Mammary epithelial cell (primary cell): ENCODE measurements at regions not wholly inside any gene's neighbourhood (a gene's known extent, or its start where the extent isn't known, plus 50 kb on each side); places are given as distances from the start of the nearest gene placed in this dataset.

Experiments used
- EZH2 ChIP-seq: IDR thresholded peaks from 2 replicates; pipeline ENCODE4 v1.6.1; 2012; ENCODE audit warnings: low read length, inconsistent platforms, borderline replicate concordance
- TF ChIP-seq, protein P1 (sequence below), 2 donors: IDR thresholded peaks in 1 of 2; conservative IDR thresholded peaks in 1 of 2; 2 replicates each; pipeline ENCODE4 v1.5.1; 2011 to 2012; ENCODE audit warnings: inconsistent platforms in 2 of 2, low read length in 2 of 2, mild to moderate bottlenecking in 2 of 2, control low read depth in 1 of 2, low read depth in 1 of 2; ENCODE audit not compliant: insufficient read depth in 1 of 2; ENCODE audit errors: extremely low read depth in 1 of 2

DNA sequence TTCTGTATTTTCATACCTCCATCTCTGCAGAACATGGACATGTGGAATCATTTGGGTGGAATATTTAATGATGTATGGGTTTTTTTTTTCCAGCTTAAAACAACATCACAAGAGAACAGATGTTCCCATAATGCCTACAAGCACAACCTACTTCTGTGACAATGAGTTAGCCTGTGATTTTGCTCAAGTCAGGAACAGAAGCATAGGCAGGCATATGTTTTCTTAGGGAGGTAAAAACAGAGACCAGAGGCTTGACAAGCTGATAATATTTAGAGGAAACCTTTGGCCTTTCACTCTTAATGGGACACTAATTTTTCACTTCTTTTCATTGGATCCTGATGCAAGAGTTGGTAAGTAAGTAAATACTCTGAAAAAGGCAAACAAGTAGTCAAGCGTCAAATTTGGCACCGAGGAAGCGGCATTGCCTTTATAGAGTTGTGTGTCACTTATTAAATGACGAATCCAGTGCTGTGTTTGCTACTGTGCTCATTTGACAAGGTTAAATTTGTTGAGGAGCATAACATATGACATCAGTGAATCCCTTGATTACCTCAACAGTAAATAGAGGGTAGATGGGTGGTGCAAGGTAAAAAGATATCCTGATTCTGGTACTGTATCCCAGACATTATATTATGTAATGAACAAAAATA, 66.7 kb upstream of the RBMS3 start:
- TF ChIP-seq, protein P1, sequence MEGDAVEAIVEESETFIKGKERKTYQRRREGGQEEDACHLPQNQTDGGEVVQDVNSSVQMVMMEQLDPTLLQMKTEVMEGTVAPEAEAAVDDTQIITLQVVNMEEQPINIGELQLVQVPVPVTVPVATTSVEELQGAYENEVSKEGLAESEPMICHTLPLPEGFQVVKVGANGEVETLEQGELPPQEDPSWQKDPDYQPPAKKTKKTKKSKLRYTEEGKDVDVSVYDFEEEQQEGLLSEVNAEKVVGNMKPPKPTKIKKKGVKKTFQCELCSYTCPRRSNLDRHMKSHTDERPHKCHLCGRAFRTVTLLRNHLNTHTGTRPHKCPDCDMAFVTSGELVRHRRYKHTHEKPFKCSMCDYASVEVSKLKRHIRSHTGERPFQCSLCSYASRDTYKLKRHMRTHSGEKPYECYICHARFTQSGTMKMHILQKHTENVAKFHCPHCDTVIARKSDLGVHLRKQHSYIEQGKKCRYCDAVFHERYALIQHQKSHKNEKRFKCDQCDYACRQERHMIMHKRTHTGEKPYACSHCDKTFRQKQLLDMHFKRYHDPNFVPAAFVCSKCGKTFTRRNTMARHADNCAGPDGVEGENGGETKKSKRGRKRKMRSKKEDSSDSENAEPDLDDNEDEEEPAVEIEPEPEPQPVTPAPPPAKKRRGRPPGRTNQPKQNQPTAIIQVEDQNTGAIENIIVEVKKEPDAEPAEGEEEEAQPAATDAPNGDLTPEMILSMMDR (conservative IDR thresholded peaks at IDR 0.05 in 1 of 2, IDR thresholded peaks at IDR 0.05 in 1 of 2; ENCODE audit: extremely low read depth in 1 of 2, insufficient read depth in 1 of 2, low read depth in 1 of 2, low read length in 2 of 2), result no peak
- no peak for TF ChIP-seq EZH2
